ENCODE measurements at regions not wholly inside any gene's neighbourhood (a gene's known extent, or its start where the extent isn't known, plus 50 kb on each side); places are given as distances from the start of the nearest gene placed in this dataset.

DNA sequence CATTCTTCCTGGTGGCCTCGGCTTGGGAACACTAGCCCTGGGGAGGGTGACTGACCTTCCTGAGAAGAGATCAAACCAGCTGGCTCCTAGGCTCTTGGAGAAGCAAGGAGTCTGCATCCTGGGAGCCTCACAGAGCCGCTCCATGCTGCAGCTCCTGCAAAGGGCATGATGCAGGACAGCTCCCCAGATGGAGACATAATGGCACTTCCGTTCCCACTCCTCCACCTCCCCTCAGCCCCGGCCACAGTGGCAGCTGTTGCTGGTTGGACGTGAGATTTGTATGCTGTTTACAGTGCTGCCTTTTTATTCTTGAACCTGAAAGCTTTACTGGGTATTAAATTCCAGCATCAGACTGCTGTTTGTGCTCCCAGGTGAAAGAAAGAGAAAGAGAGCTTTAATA lies 83.7 kb upstream of the CTTNBP2NL start:
- TF ChIP-seq, protein P1, sequence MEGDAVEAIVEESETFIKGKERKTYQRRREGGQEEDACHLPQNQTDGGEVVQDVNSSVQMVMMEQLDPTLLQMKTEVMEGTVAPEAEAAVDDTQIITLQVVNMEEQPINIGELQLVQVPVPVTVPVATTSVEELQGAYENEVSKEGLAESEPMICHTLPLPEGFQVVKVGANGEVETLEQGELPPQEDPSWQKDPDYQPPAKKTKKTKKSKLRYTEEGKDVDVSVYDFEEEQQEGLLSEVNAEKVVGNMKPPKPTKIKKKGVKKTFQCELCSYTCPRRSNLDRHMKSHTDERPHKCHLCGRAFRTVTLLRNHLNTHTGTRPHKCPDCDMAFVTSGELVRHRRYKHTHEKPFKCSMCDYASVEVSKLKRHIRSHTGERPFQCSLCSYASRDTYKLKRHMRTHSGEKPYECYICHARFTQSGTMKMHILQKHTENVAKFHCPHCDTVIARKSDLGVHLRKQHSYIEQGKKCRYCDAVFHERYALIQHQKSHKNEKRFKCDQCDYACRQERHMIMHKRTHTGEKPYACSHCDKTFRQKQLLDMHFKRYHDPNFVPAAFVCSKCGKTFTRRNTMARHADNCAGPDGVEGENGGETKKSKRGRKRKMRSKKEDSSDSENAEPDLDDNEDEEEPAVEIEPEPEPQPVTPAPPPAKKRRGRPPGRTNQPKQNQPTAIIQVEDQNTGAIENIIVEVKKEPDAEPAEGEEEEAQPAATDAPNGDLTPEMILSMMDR (conservative IDR thresholded peaks at IDR 0.05; ENCODE audit: low read length): no peak
- TF ChIP-seq EZH2phosphoT487 (IDR thresholded peaks at IDR 0.05; ENCODE audit: borderline replicate concordance): no peak
